Breast epithelium (tissue), 4 donors: ENCODE measurements at regions not wholly inside any gene's neighbourhood (a gene's known extent, or its start where the extent isn't known, plus 50 kb on each side); places are given as distances from the start of the nearest gene placed in this dataset.

Experiments used
- DNase-seq, 2 donors: peaks; one replicate each; pipeline ENCODE4 v3.0.0-alpha.2; 2019; ENCODE audit warnings: low spot score in 2 of 2
- H3K27ac ChIP-seq, 2 donors: fragments of 200-600 bp; sonication (generic) in 1 of 2; one replicate each; pipeline ENCODE4 v1.5.1; 2016 to 2019; ENCODE audit warnings: mild to moderate bottlenecking in 1 of 2
- H3K27me3 ChIP-seq, 2 donors: fragments of 200-600 bp; sonication (generic) in 1 of 2; one replicate each; pipeline versions ENCODE4 v1.5.1 to v1.6.0; 2017 to 2019; ENCODE audit warnings: control low read depth in 1 of 2, mild to moderate bottlenecking in 1 of 2
- H3K36me3 ChIP-seq: fragments of 200-600 bp; one replicate; pipeline ENCODE4 v1.5.1; 2019
- H3K4me1 ChIP-seq, 2 donors: fragments of 200-600 bp; sonication (generic); one replicate each; pipeline ENCODE4 v1.5.1; 2016 to 2019; ENCODE audit warnings: control low read depth in 1 of 2
- H3K4me3 ChIP-seq, 3 donors: fragments of 200-600 bp; sonication (generic); 1 replicate in 2 of 3; 2 replicates in 1 of 3; pipeline ENCODE4 v1.5.1; 2016 to 2019; ENCODE audit warnings: mild to moderate bottlenecking in 3 of 3, moderate library complexity in 2 of 3
- H3K9me3 ChIP-seq, 2 donors: fragments of 200-600 bp; sonication (generic) in 1 of 2; one replicate each; pipeline ENCODE4 v1.5.1; 2016 to 2019; ENCODE audit warnings: control low read depth in 1 of 2
- CTCF ChIP-seq, 3 donors: fragments of 450-650 bp; IDR thresholded peaks; one replicate each; pipeline ENCODE4 v1.5.1; 2016 to 2017; ENCODE audit warnings: antibody characterized with exemption in 3 of 3, mild to moderate bottlenecking in 3 of 3, moderate library complexity in 3 of 3
- POLR2A ChIP-seq: fragments of 450-650 bp; IDR thresholded peaks from one replicate; pipeline ENCODE4 v1.6.1; 2016; ENCODE audit warnings: antibody characterized with exemption, mild to moderate bottlenecking, moderate library complexity
- POLR2AphosphoS5 ChIP-seq, 3 donors: sonication (generic); formaldehyde crosslinking; IDR thresholded peaks; one replicate each; pipeline ENCODE4 v1.6.1; 2017; ENCODE audit warnings: antibody characterized with exemption in 3 of 3
- intact Hi-C: fragments of 100-400 bp; cut with DNase I; formaldehyde crosslinking; loops from one replicate; pipeline ENCODE4 v1.15.1; 2023; ENCODE audit warnings: low total_unique reads

GRCh38 chrX:87310780-87311179 is 206.8 kb upstream of the KLHL4 start:
- Histone ChIP-seq H3K36me3 (no peaks in the 10 kb centered on the region), H3K4me3 (no peak overlapping the region), H3K4me1 (no peaks in the 10 kb centered on the region), H3K9me3 (peaks cover 0 to 1% of the 10 kb centered on the region in 2 donors), H3K27ac (no peak overlapping the region), H3K27me3 (peaks cover 0 to 14% of the 10 kb centered on the region in 2 donors)
- no peak for DNase-seq
- TF ChIP-seq POLR2A (no peak), POLR2AphosphoS5 (IDR thresholded peaks at IDR 0.05) (no peak), CTCF (IDR thresholded peaks at IDR 0.05) (no peak)
- intact Hi-C loops = no loop called here

GRCh38 chrX:87327267-87327666 is 190.3 kb upstream of the KLHL4 start:
- no peak for TF ChIP-seq CTCF (IDR thresholded peaks at IDR 0.05)
- no peak for TF ChIP-seq POLR2AphosphoS5 (IDR thresholded peaks at IDR 0.05)
- no peak for TF ChIP-seq POLR2A
- intact Hi-C loops = no loop called here

GRCh38 chrX:87337267-87337666 is 180.3 kb upstream of the KLHL4 start:
- Histone ChIP-seq H3K9me3 (no peaks in the 10 kb centered on the region), H3K27me3 (peaks cover 0 to 32% of the 10 kb centered on the region in 2 donors), H3K4me1 (no peaks in the 10 kb centered on the region), H3K4me3 (no peak overlapping the region), H3K36me3 (peaks cover 3% of the 10 kb centered on the region), H3K27ac (no peak overlapping the region)
- intact Hi-C loops = no loop called here
- no peak for DNase-seq
- TF ChIP-seq CTCF (IDR thresholded peaks at IDR 0.05) (no peak), POLR2AphosphoS5 (IDR thresholded peaks at IDR 0.05) (no peak), POLR2A (no peak)

More at GRCh38 chrX:87327267-87327666, 190.3 kb upstream of the KLHL4 start:
- Histone ChIP-seq H3K9me3 (peaks cover 0 to 18% of the 10 kb centered on the region in 2 donors), H3K27ac (no peak overlapping the region), H3K27me3 (peaks cover 0 to 19% of the 10 kb centered on the region in 2 donors), H3K4me1 (no peaks in the 10 kb centered on the region), H3K36me3 (no peaks in the 10 kb centered on the region), H3K4me3 (no peak overlapping the region)
- DNase-seq = no peak

GRCh38 chrX:87338510-87338909 is 179.1 kb upstream of the KLHL4 start:
- H3K36me3 ChIP-seq = no peaks in the 10 kb centered on the region
- peak in 1 of 3 donors; percentile 28 for TF ChIP-seq CTCF (IDR thresholded peaks at IDR 0.05)
- no peak for TF ChIP-seq POLR2A
- TF ChIP-seq POLR2AphosphoS5 (IDR thresholded peaks at IDR 0.05) = no peak
- intact Hi-C loops = no loop called here
- no peak overlapping the region for H3K4me3 ChIP-seq
- no peaks in the 10 kb centered on the region for H3K9me3 ChIP-seq
- no peak for DNase-seq
- no peak overlapping the region for H3K27ac ChIP-seq
- H3K4me1 ChIP-seq = no peaks in the 10 kb centered on the region
- H3K27me3 ChIP-seq = peaks cover 0 to 36% of the 10 kb centered on the region in 2 donors

- Histone ChIP-seq H3K36me3 (no peaks in the 10 kb centered on the region), H3K4me3 (no peak overlapping the region), H3K27ac (no peak overlapping the region), H3K9me3 (no peaks in the 10 kb centered on the region), H3K4me1 (no peaks in the 10 kb centered on the region), H3K27me3 (peaks cover 0 to 22% of the 10 kb centered on the region in 2 donors)
- TF ChIP-seq CTCF (IDR thresholded peaks at IDR 0.05) (no peak), POLR2AphosphoS5 (IDR thresholded peaks at IDR 0.05) (no peak), POLR2A (no peak)
- DNase-seq = no peak
- intact Hi-C loops = no loop called here
These were observed 146.7 kb upstream of the KLHL4 start for GRCh38 chrX:87370865-87371264.
